ENCODE measurements at regions not wholly inside any gene's neighbourhood (a gene's known extent, or its start where the extent isn't known, plus 50 kb on each side); places are given as distances from the start of the nearest gene placed in this dataset.

DNA sequence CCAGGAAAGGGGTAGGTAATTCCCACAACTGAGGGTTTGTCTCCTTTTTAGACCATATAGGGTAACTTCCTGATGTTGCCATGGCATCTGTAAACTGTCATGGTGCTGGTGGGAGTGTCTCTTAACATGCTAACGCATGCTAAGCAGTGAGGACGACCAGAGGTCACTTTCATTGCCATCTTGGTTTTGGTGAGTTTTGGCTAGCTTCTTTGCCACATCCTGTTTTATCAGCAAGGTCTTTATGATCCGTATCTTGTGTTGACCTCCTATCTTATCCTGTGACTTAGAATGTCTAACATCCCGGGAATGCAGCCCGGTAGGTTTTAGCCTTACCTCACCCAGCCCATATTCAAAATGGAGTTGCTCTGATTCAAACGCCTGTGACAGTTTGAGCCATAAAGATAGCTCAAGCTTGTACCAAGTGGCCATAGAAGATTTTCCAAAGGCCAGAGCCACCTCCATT lies 176.0 kb upstream of the NAMPT start:
- TF ChIP-seq, protein P1, sequence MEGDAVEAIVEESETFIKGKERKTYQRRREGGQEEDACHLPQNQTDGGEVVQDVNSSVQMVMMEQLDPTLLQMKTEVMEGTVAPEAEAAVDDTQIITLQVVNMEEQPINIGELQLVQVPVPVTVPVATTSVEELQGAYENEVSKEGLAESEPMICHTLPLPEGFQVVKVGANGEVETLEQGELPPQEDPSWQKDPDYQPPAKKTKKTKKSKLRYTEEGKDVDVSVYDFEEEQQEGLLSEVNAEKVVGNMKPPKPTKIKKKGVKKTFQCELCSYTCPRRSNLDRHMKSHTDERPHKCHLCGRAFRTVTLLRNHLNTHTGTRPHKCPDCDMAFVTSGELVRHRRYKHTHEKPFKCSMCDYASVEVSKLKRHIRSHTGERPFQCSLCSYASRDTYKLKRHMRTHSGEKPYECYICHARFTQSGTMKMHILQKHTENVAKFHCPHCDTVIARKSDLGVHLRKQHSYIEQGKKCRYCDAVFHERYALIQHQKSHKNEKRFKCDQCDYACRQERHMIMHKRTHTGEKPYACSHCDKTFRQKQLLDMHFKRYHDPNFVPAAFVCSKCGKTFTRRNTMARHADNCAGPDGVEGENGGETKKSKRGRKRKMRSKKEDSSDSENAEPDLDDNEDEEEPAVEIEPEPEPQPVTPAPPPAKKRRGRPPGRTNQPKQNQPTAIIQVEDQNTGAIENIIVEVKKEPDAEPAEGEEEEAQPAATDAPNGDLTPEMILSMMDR (conservative IDR thresholded peaks at IDR 0.05; ENCODE audit: low read depth, low read length), result no peak
- no peak for TF ChIP-seq EZH2 (IDR thresholded peaks at IDR 0.05; ENCODE audit: borderline replicate concordance, low read depth, low read length, poor library complexity, severe bottlenecking)

Data from A673 (cell line).